Liver (tissue), 8 donors: ENCODE measurements at regions not wholly inside any gene's neighbourhood (a gene's known extent, or its start where the extent isn't known, plus 50 kb on each side); places are given as distances from the start of the nearest gene placed in this dataset.
"Not testable (repeated sequence)": the region's sequence is repeated elsewhere in the genome, so short reads cannot be mapped to it uniquely, and the experiment has no call there.

ENCODE experiments used
- DNase-seq: peaks from one replicate; pipeline ENCODE4 v3.0.0-alpha.2; 2017; ENCODE audit warnings: low spot score
- H3K27ac ChIP-seq, 2 donors: one replicate each; pipeline ENCODE4 v1.7.0; 2013; ENCODE audit warnings: inconsistent platforms in 2 of 2, low read length in 2 of 2, control low read depth in 1 of 2, low read depth in 1 of 2, mild to moderate bottlenecking in 1 of 2
- H3K27me3 ChIP-seq, 4 donors: one replicate each; pipeline versions ENCODE4 v1.6.1 to v1.7.0; 2013; ENCODE audit warnings: low read length in 3 of 4, inconsistent platforms in 1 of 4, mild to moderate bottlenecking in 1 of 4, moderate library complexity in 1 of 4; ENCODE audit not compliant: control insufficient read depth in 4 of 4, insufficient read depth in 4 of 4
- H3K36me3 ChIP-seq, 4 donors: one replicate each; pipeline versions ENCODE4 v1.6.1 to v1.7.0; 2013; ENCODE audit warnings: low read length in 3 of 4, mild to moderate bottlenecking in 3 of 4, low read depth in 1 of 4, moderate library complexity in 1 of 4; ENCODE audit not compliant: control insufficient read depth in 4 of 4, insufficient read depth in 3 of 4
- H3K4me1 ChIP-seq, 4 donors: one replicate each; pipeline versions ENCODE4 v1.6.1 to v1.7.0; 2013; ENCODE audit warnings: low read length in 3 of 4, mild to moderate bottlenecking in 3 of 4, moderate library complexity in 1 of 4; ENCODE audit not compliant: control insufficient read depth in 4 of 4, insufficient read depth in 4 of 4
- H3K4me3 ChIP-seq, 3 donors: one replicate each; pipeline versions ENCODE4 v1.6.1 to v1.7.0; 2013; ENCODE audit warnings: low read length in 3 of 3, control low read depth in 1 of 3, low read depth in 1 of 3, mild to moderate bottlenecking in 1 of 3
- H3K9ac ChIP-seq, 2 donors: one replicate each; pipeline ENCODE4 v1.7.0; 2013; ENCODE audit warnings: low read length in 2 of 2, mild to moderate bottlenecking in 2 of 2, moderate library complexity in 2 of 2, control low read depth in 1 of 2, low read depth in 1 of 2
- H3K9me3 ChIP-seq, 4 donors: one replicate each; pipeline versions ENCODE4 v1.6.1 to v1.7.0; 2013; ENCODE audit warnings: low read length in 3 of 4; ENCODE audit not compliant: control insufficient read depth in 4 of 4
- EGR1 ChIP-seq, 2 donors: IDR thresholded peaks; 2 replicates each; pipeline ENCODE4 v1.6.1; 2016 to 2018; ENCODE audit warnings: antibody characterized with exemption in 2 of 2, low read depth in 2 of 2
- FOXA1 ChIP-seq: IDR thresholded peaks from 2 replicates; pipeline ENCODE4 v1.6.1; 2016; ENCODE audit warnings: antibody characterized with exemption
- FOXA2 ChIP-seq: IDR thresholded peaks from 2 replicates; pipeline ENCODE4 v1.6.1; 2016; ENCODE audit warnings: antibody characterized with exemption
- GABPA ChIP-seq, 2 donors: IDR thresholded peaks in 1 of 2; conservative IDR thresholded peaks in 1 of 2; 2 replicates each; pipeline ENCODE4 v1.6.1; 2016; ENCODE audit warnings: antibody characterized with exemption in 2 of 2, mild to moderate bottlenecking in 1 of 2, moderate library complexity in 1 of 2
- HNF4A ChIP-seq, 2 donors: conservative IDR thresholded peaks; 2 replicates each; pipeline ENCODE4 v1.6.1; 2016; ENCODE audit warnings: antibody characterized with exemption in 2 of 2, mild to moderate bottlenecking in 2 of 2
- HNF4G ChIP-seq: IDR thresholded peaks from 2 replicates; pipeline ENCODE4 v1.6.1; 2016; ENCODE audit warnings: antibody characterized with exemption
- JUND ChIP-seq, 2 donors: IDR thresholded peaks; 2 replicates each; pipeline ENCODE4 v1.6.1; 2016; ENCODE audit warnings: antibody characterized with exemption in 2 of 2
- NR2F2 ChIP-seq: IDR thresholded peaks from 2 replicates; pipeline ENCODE4 v1.6.1; 2016; ENCODE audit warnings: antibody characterized with exemption
- RAD21 ChIP-seq, 2 donors: IDR thresholded peaks; 2 replicates each; pipeline ENCODE4 v1.6.1; 2016; ENCODE audit warnings: antibody characterized with exemption in 2 of 2, mild to moderate bottlenecking in 2 of 2
- RXRA ChIP-seq, 2 donors: IDR thresholded peaks; 2 replicates each; pipeline ENCODE4 v1.6.1; 2017 to 2018; ENCODE audit warnings: antibody characterized with exemption in 2 of 2, mild to moderate bottlenecking in 1 of 2
- SP1 ChIP-seq: IDR thresholded peaks from 2 replicates; pipeline ENCODE4 v1.6.1; 2018; ENCODE audit warnings: antibody characterized with exemption, mild to moderate bottlenecking
- TAF1 ChIP-seq: conservative IDR thresholded peaks from 2 replicates; pipeline ENCODE4 v1.6.1; 2016; ENCODE audit warnings: antibody characterized with exemption, mild to moderate bottlenecking
- YY1 ChIP-seq: IDR thresholded peaks from 2 replicates; pipeline ENCODE4 v1.6.1; 2016; ENCODE audit warnings: antibody characterized with exemption, mild to moderate bottlenecking
- WGBS: extraction: QIAGEN DNeasy Blood & Tissue Kit; methylation state at CpG from one replicate; pipeline ENCODE4 v1.1.7; 2013; 5-methylcytosine and 5-hydroxymethylcytosine counted together
- TF ChIP-seq, protein P1 (sequence below): fragments of 150-350 bp; IDR thresholded peaks from 2 replicates; pipeline ENCODE4 v1.5.1; 2017; ENCODE audit warnings: improper control_type of control experiment, low read depth, low read length; ENCODE audit not compliant: missing input control
- TF ChIP-seq, protein P2 (sequence below): IDR thresholded peaks from 2 replicates; pipeline ENCODE4 v1.6.1; 2016; ENCODE audit warnings: antibody characterized with exemption
- TF ChIP-seq, protein P3 (sequence below): IDR thresholded peaks from 2 replicates; pipeline ENCODE4 v1.6.1; 2016; ENCODE audit warnings: antibody characterized with exemption
- TF ChIP-seq, protein P4 (sequence below): IDR thresholded peaks from 2 replicates; pipeline ENCODE4 v1.6.1; 2016; ENCODE audit warnings: antibody characterized with exemption
- TF ChIP-seq, protein P5 (sequence below): IDR thresholded peaks from 2 replicates; pipeline ENCODE4 v1.6.1; 2016; ENCODE audit warnings: antibody characterized with exemption, mild to moderate bottlenecking
- donor health status: healthy.
- donor health status: healthy.
- donor health status: healthy.
- donor health status: healthy.
- donor health status: healthy.

DNA sequence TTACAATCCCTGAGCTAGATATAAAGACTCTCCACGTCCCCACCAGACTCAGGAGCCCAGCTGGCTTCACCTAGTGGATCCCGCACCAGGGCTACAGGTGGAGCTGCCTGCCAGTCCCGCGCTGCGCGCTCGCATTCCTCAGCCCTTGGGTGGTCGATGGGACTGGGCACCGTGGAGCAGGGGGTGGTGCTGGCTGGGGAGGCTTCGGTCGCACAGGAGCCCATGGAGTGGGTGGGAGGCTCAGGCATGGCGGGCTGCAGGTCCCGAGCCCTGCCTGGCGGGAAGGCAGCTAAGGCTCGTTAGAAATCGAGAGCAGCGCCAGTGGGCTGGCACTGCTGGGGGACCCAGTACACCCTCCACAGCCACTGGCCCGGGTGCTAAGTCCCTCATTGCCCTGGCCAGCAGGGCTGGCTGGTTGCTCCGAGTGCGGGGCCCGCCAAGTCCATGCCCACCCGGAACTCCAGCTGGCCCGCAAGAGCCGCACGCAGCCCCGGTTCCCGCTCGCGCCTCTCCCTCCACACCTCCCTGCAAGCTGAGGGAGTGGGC is 423.7 kb downstream of the OLFM4 start:
- H3K4me1 ChIP-seq, H3K27me3 ChIP-seq, H3K36me3 ChIP-seq, H3K27ac ChIP-seq, H3K9me3 ChIP-seq, DNase-seq, H3K9ac ChIP-seq, H3K4me3 ChIP-seq: not testable (repeated sequence)
- WGBS = 93% methylated on average over 28 of the region's 29 CpGs

DNA sequence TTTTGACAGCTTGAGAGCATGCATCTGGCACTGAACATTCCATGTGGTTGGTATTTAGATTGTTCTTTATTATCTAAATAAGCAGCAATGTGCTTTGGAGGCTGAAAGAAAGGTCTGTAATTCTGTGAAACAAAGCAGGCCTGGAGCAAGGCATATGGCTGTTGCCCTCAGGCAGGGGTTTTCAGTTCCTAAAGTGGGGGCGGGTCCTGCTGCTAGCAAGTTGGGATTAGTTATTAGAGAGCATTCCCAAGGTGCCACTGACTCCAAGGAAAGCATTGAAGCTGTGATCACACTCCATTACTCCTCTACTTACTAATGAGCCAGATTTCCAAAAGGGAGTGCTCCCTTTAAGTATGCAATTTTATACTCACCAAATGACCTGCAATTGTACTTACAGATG is 432.2 kb downstream of the OLFM4 start:
- H3K27ac ChIP-seq = no peak overlapping the region
- no peaks in the 10 kb centered on the region for H3K27me3 ChIP-seq
- TF ChIP-seq YY1 = no peak
- no peak for TF ChIP-seq GABPA (IDR thresholded peaks at IDR 0.05 in 1 of 2, conservative IDR thresholded peaks at IDR 0.05 in 1 of 2)
- TF ChIP-seq JUND (IDR thresholded peaks at IDR 0.05) = no peak
- no peak for TF ChIP-seq NR2F2
- no peak for TF ChIP-seq SP1
- TF ChIP-seq, protein P1, sequence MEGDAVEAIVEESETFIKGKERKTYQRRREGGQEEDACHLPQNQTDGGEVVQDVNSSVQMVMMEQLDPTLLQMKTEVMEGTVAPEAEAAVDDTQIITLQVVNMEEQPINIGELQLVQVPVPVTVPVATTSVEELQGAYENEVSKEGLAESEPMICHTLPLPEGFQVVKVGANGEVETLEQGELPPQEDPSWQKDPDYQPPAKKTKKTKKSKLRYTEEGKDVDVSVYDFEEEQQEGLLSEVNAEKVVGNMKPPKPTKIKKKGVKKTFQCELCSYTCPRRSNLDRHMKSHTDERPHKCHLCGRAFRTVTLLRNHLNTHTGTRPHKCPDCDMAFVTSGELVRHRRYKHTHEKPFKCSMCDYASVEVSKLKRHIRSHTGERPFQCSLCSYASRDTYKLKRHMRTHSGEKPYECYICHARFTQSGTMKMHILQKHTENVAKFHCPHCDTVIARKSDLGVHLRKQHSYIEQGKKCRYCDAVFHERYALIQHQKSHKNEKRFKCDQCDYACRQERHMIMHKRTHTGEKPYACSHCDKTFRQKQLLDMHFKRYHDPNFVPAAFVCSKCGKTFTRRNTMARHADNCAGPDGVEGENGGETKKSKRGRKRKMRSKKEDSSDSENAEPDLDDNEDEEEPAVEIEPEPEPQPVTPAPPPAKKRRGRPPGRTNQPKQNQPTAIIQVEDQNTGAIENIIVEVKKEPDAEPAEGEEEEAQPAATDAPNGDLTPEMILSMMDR = no peak
- TF ChIP-seq, protein P2, sequence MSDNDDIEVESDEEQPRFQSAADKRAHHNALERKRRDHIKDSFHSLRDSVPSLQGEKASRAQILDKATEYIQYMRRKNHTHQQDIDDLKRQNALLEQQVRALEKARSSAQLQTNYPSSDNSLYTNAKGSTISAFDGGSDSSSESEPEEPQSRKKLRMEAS = no peak
- no peak for TF ChIP-seq HNF4G
- no peak for TF ChIP-seq FOXA2
- no peak for TF ChIP-seq HNF4A (conservative IDR thresholded peaks at IDR 0.05)
- TF ChIP-seq, protein P3, sequence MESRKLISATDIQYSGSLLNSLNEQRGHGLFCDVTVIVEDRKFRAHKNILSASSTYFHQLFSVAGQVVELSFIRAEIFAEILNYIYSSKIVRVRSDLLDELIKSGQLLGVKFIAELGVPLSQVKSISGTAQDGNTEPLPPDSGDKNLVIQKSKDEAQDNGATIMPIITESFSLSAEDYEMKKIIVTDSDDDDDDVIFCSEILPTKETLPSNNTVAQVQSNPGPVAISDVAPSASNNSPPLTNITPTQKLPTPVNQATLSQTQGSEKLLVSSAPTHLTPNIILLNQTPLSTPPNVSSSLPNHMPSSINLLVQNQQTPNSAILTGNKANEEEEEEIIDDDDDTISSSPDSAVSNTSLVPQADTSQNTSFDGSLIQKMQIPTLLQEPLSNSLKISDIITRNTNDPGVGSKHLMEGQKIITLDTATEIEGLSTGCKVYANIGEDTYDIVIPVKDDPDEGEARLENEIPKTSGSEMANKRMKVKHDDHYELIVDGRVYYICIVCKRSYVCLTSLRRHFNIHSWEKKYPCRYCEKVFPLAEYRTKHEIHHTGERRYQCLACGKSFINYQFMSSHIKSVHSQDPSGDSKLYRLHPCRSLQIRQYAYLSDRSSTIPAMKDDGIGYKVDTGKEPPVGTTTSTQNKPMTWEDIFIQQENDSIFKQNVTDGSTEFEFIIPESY = no peak
- TF ChIP-seq RAD21 (IDR thresholded peaks at IDR 0.05) = no peak
- TF ChIP-seq RXRA (IDR thresholded peaks at IDR 0.05) = no peak
- TF ChIP-seq FOXA1 = no peak
- TF ChIP-seq EGR1 (IDR thresholded peaks at IDR 0.05; ENCODE audit: low read depth in 2 of 2) = no peak
- no peak for TF ChIP-seq TAF1
- TF ChIP-seq, protein P4, sequence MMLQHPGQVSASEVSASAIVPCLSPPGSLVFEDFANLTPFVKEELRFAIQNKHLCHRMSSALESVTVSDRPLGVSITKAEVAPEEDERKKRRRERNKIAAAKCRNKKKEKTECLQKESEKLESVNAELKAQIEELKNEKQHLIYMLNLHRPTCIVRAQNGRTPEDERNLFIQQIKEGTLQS = no peak
- H3K9ac ChIP-seq = no peak overlapping the region
- H3K4me3 ChIP-seq = no peak overlapping the region
- no peaks in the 10 kb centered on the region for H3K4me1 ChIP-seq
- no peak for DNase-seq
- 38% methylated on average over 1 of the region's 1 CpG for WGBS
- H3K9me3 ChIP-seq = no peaks in the 10 kb centered on the region
- no peaks in the 10 kb centered on the region for H3K36me3 ChIP-seq

DNA sequence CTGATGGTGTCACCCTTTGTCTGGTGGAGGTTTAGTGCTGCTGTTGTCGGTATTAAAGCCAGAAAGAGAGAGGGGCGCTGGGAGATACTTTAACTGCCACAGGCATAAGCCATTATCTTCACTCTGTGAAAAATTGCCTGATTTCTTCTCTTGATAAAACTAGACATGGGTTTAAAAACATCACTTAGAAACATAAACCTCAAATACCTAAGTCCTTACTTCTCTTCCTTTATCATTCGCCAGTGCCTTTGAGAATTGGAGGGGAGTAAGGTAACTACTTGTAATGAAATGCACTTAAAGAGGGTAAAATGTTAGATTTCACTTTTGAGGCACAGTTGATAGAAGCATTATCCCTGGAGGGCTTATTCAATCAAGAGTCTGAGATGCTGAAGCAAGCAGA is 434.5 kb downstream of the OLFM4 start:
- DNase-seq = no peak
- Histone ChIP-seq H3K27ac (no peak overlapping the region), H3K36me3 (no peaks in the 10 kb centered on the region), H3K4me1 (no peaks in the 10 kb centered on the region), H3K9ac (no peak overlapping the region), H3K4me3 (no peak overlapping the region), H3K9me3 (no peaks in the 10 kb centered on the region), H3K27me3 (no peaks in the 10 kb centered on the region)
- TF ChIP-seq, protein P5, sequence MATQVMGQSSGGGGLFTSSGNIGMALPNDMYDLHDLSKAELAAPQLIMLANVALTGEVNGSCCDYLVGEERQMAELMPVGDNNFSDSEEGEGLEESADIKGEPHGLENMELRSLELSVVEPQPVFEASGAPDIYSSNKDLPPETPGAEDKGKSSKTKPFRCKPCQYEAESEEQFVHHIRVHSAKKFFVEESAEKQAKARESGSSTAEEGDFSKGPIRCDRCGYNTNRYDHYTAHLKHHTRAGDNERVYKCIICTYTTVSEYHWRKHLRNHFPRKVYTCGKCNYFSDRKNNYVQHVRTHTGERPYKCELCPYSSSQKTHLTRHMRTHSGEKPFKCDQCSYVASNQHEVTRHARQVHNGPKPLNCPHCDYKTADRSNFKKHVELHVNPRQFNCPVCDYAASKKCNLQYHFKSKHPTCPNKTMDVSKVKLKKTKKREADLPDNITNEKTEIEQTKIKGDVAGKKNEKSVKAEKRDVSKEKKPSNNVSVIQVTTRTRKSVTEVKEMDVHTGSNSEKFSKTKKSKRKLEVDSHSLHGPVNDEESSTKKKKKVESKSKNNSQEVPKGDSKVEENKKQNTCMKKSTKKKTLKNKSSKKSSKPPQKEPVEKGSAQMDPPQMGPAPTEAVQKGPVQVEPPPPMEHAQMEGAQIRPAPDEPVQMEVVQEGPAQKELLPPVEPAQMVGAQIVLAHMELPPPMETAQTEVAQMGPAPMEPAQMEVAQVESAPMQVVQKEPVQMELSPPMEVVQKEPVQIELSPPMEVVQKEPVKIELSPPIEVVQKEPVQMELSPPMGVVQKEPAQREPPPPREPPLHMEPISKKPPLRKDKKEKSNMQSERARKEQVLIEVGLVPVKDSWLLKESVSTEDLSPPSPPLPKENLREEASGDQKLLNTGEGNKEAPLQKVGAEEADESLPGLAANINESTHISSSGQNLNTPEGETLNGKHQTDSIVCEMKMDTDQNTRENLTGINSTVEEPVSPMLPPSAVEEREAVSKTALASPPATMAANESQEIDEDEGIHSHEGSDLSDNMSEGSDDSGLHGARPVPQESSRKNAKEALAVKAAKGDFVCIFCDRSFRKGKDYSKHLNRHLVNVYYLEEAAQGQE = no peak
- no peak for TF ChIP-seq EGR1 (IDR thresholded peaks at IDR 0.05; ENCODE audit: low read depth in 2 of 2)
- no peak for TF ChIP-seq JUND (IDR thresholded peaks at IDR 0.05)
- no peak for TF ChIP-seq TAF1
- 77% methylated on average over 3 of the region's 3 CpGs for WGBS
